H1 (cell line): ENCODE measurements at regions not wholly inside any gene's neighbourhood (a gene's known extent, or its start where the extent isn't known, plus 50 kb on each side); places are given as distances from the start of the nearest gene placed in this dataset.

Source experiments
- CTCF ChIA-PET: fragments of 300-600 bp; sonication (Branson Sonifier 250); formaldehyde crosslinking; loops from one replicate; lab custom pipeline; 2021; ENCODE audit not compliant: partially characterized antibody; lab: Charles Lee
- POLR2A ChIA-PET: fragments of 300-600 bp; sonication (Branson Sonifier 250); formaldehyde crosslinking; loops from one replicate; lab custom pipeline; 2021; ENCODE audit warnings: inconsistent platforms; ENCODE audit not compliant: partially characterized antibody; lab: Charles Lee
- DNase-seq, 2 experiments: peaks; one replicate each; pipeline versions ENCODE4 v3.0.0 to v3.0.0-alpha.2; 2010 to 2022; ENCODE audit warnings: low spot score in 2 of 2, low read depth in 1 of 2, mixed read lengths in 1 of 2
- FAIRE-seq: peaks from 2 replicates; lab custom pipeline; 2011; peaks lifted over from hg19 to GRCh38; lab: Jason Lieb, UNC
- H2AFZ ChIP-seq: 2 replicates; pipeline ENCODE4 v1.8.1; 2012; ENCODE audit warnings: low read length, inconsistent platforms
- H2AK5ac ChIP-seq: 2 replicates; pipeline ENCODE4 v1.6.1; 2013; ENCODE audit warnings: low read depth, low read length
- H2BK120ac ChIP-seq: replicated peaks from 2 replicates; pipeline ENCODE3; 2013; ENCODE audit warnings: low read depth, low read length, inconsistent platforms
- H2BK12ac ChIP-seq: 2 replicates; pipeline ENCODE4 v1.6.1; 2013; ENCODE audit warnings: low read depth, low read length
- H2BK15ac ChIP-seq: 2 replicates; pipeline ENCODE4 v1.6.1; 2013; ENCODE audit warnings: low read length
- H2BK20ac ChIP-seq: 2 replicates; pipeline ENCODE4 v1.6.1; 2013; ENCODE audit warnings: low read length
- H2BK5ac ChIP-seq: 2 replicates; pipeline ENCODE4 v1.6.1; 2013; ENCODE audit warnings: low read depth, low read length
- H3K14ac ChIP-seq: 2 replicates; pipeline ENCODE4 v1.6.1; 2013; ENCODE audit warnings: inconsistent platforms; ENCODE audit not compliant: insufficient read length
- H3K18ac ChIP-seq: 2 replicates; pipeline ENCODE4 v1.6.1; 2013; ENCODE audit warnings: low read length; ENCODE audit errors: extremely low read depth
- H3K23ac ChIP-seq: 2 replicates; pipeline ENCODE4 v1.6.1; 2013; ENCODE audit warnings: inconsistent platforms; ENCODE audit not compliant: insufficient read length
- H3K23me2 ChIP-seq: 2 replicates; pipeline ENCODE4 v1.6.1; 2013; ENCODE audit warnings: low read depth, low read length
- H3K27ac ChIP-seq: 2 replicates; pipeline ENCODE4 v1.6.1; 2011; ENCODE audit warnings: low read depth, low read length, inconsistent platforms
- H3K27me3 ChIP-seq, 4 experiments: replicated peaks in 1 of 4; 1 replicate in 1 of 4; 2 replicates in 3 of 4; pipeline versions ENCODE4 v1.6.1 to v1.8.1; 2011 to 2013; ENCODE audit warnings: low read length in 3 of 4, mild to moderate bottlenecking in 3 of 4, inconsistent platforms in 2 of 4, mixed read lengths in 2 of 4, moderate library complexity in 1 of 4; ENCODE audit not compliant: control insufficient read depth in 3 of 4, insufficient read depth in 3 of 4; ENCODE audit errors: extremely low read depth in 1 of 4
- H3K36me3 ChIP-seq, 4 experiments: 2 replicates each; pipeline versions ENCODE4 v1.6.1 to v1.8.1; 2011 to 2013; ENCODE audit warnings: mild to moderate bottlenecking in 4 of 4, low read length in 3 of 4, moderate library complexity in 2 of 4, control low read depth in 1 of 4, inconsistent platforms in 1 of 4; ENCODE audit not compliant: insufficient read depth in 4 of 4, control insufficient read depth in 2 of 4
- H3K4ac ChIP-seq: replicated peaks from 2 replicates; pipeline ENCODE3; 2013; ENCODE audit warnings: low read length, low read depth, mixed read lengths, inconsistent platforms; ENCODE audit not compliant: insufficient read length
- H3K4me1 ChIP-seq, 4 experiments: replicated peaks in 1 of 4; 1 replicate in 1 of 4; 2 replicates in 3 of 4; pipeline versions ENCODE4 v1.6.1 to v1.8.1; 2011 to 2013; ENCODE audit warnings: low read length in 3 of 4, inconsistent platforms in 2 of 4, mixed read lengths in 1 of 4; ENCODE audit not compliant: insufficient read depth in 4 of 4, control insufficient read depth in 3 of 4
- H3K4me2 ChIP-seq, 2 experiments: 2 replicates each; pipeline versions ENCODE4 v1.6.1 to v1.8.1; 2011 to 2013; ENCODE audit warnings: low read depth in 2 of 2, low read length in 2 of 2, control low read depth in 1 of 2, inconsistent platforms in 1 of 2, mild to moderate bottlenecking in 1 of 2; ENCODE audit not compliant: insufficient read depth in 1 of 2
- H3K4me3 ChIP-seq, 4 experiments: fragments of 200-600, 300-600 bp in 1 of 4; sonication (generic), shearing (Covaris generic), sonication (Bioruptor Twin) in 1 of 4; 2 replicates each; pipeline versions ENCODE4 v1.5.1 to v1.8.1; 2011 to 2016; ENCODE audit warnings: low read length in 4 of 4, low read depth in 3 of 4, control low read depth in 2 of 4, inconsistent platforms in 2 of 4, mild to moderate bottlenecking in 2 of 4, mixed read lengths in 1 of 4, moderate library complexity in 1 of 4; ENCODE audit not compliant: insufficient read depth in 2 of 4; ENCODE audit errors: extremely low read depth in 1 of 4
- H3K56ac ChIP-seq: replicated peaks from 2 replicates; pipeline ENCODE3; 2013; ENCODE audit warnings: low read depth, mild to moderate bottlenecking, mixed read lengths, low read length, inconsistent platforms; ENCODE audit not compliant: insufficient read length
- H3K79me1 ChIP-seq: 2 replicates; pipeline ENCODE4 v1.6.1; 2013; ENCODE audit warnings: low read depth, low read length, control low read depth
- H3K79me2 ChIP-seq, 2 experiments: 2 replicates each; pipeline versions ENCODE4 v1.6.1 to v1.8.1; 2012 to 2013; ENCODE audit warnings: low read length in 2 of 2, mild to moderate bottlenecking in 2 of 2, inconsistent platforms in 1 of 2; ENCODE audit not compliant: insufficient read depth in 2 of 2, control insufficient read depth in 1 of 2
- H3K9ac ChIP-seq, 4 experiments: replicated peaks in 1 of 4; 1 replicate in 1 of 4; 2 replicates in 3 of 4; pipeline versions ENCODE4 v1.6.1 to v1.8.1; 2011 to 2013; ENCODE audit warnings: low read depth in 3 of 4, low read length in 3 of 4, control low read depth in 2 of 4, mild to moderate bottlenecking in 2 of 4, moderate library complexity in 2 of 4, inconsistent platforms in 1 of 4; ENCODE audit errors: extremely low read depth in 1 of 4
- H3K9me3 ChIP-seq, 2 experiments: 2 replicates each; pipeline versions ENCODE4 v1.6.1 to v1.8.1; 2012 to 2013; ENCODE audit warnings: mild to moderate bottlenecking in 2 of 2, moderate library complexity in 2 of 2, control low read depth in 1 of 2, inconsistent platforms in 1 of 2, low read depth in 1 of 2, low read length in 1 of 2, mixed read lengths in 1 of 2; ENCODE audit not compliant: insufficient read depth in 2 of 2
- H4K20me1 ChIP-seq, 2 experiments: replicated peaks in 1 of 2; 2 replicates each; pipeline versions ENCODE3 to v1.8.1; 2011 to 2013; ENCODE audit warnings: inconsistent platforms in 2 of 2, low read length in 2 of 2, mild to moderate bottlenecking in 1 of 2; ENCODE audit not compliant: insufficient read depth in 2 of 2, control insufficient read depth in 1 of 2
- H4K5ac ChIP-seq: 2 replicates; pipeline ENCODE4 v1.6.1; 2013; ENCODE audit warnings: low read length, low read depth, mixed read lengths, inconsistent platforms; ENCODE audit not compliant: insufficient read length
- H4K8ac ChIP-seq: 2 replicates; pipeline ENCODE4 v1.8.0; 2013; ENCODE audit warnings: mild to moderate bottlenecking, moderate library complexity, low read length, inconsistent platforms; ENCODE audit not compliant: insufficient read depth; ENCODE audit errors: extremely low read depth
- H4K91ac ChIP-seq: replicated peaks from 2 replicates; pipeline ENCODE3; 2013; ENCODE audit warnings: low read length, mixed read lengths, inconsistent platforms; ENCODE audit not compliant: insufficient read length
- EZH2 ChIP-seq: fragments of 200-600 bp; sonication (generic); IDR thresholded peaks from 2 replicates; pipeline ENCODE4 v1.7.1; 2012; ENCODE audit warnings: low read depth, mild to moderate bottlenecking, moderate library complexity, low read length, inconsistent platforms; ENCODE audit not compliant: severe bottlenecking
- POLR2AphosphoS5 ChIP-seq: IDR thresholded peaks from 2 replicates; pipeline ENCODE4 v1.6.1; 2011; ENCODE audit warnings: low read depth, low read length
- WGBS, 2 experiments: shearing (Covaris generic) in 1 of 2; methylation state at CpG; one replicate each; pipeline versions ENCODE4 v1.1.6 to v1.1.7; 2013 to 2015; ENCODE audit warnings: low lambda C conversion rate in 2 of 2, mixed read lengths in 2 of 2, inconsistent platforms in 1 of 2, low coverage in 1 of 2, missing lambda C conversion rate in 1 of 2; ENCODE audit not compliant: insufficient replicate concordance in 2 of 2, insufficient coverage in 1 of 2, insufficient read length in 1 of 2; ENCODE audit errors: extremely low coverage in 1 of 2, missing lambda C conversion rate in 1 of 2; 5-methylcytosine and 5-hydroxymethylcytosine counted together

GRCh38 chr6:100135977-100136376, 142.0 kb upstream of the MCHR2 start:
- no peaks in the 10 kb centered on the region for H4K20me1 ChIP-seq
- no peak overlapping the region for H3K4me3 ChIP-seq
- POLR2A ChIA-PET = no interaction called here
- no peaks in the 10 kb centered on the region for H3K36me3 ChIP-seq
- no peak overlapping the region for H2BK5ac ChIP-seq
- H3K23ac ChIP-seq = no peak overlapping the region
- FAIRE-seq = no peak
- H3K14ac ChIP-seq = no peak overlapping the region
- no peak overlapping the region for H2AK5ac ChIP-seq
- H3K79me1 ChIP-seq = no peaks in the 10 kb centered on the region
- TF ChIP-seq EZH2 = no peak
- no peak for TF ChIP-seq POLR2AphosphoS5
- H3K27me3 ChIP-seq = no peaks in the 10 kb centered on the region
- no peaks in the 10 kb centered on the region for H3K23me2 ChIP-seq
- H3K4me2 ChIP-seq = no peak overlapping the region
- no peak overlapping the region for H3K4ac ChIP-seq
- H3K4me1 ChIP-seq = no peaks in the 10 kb centered on the region
- no peaks in the 10 kb centered on the region for H3K9me3 ChIP-seq
- no peak overlapping the region for H4K91ac ChIP-seq
- CTCF ChIA-PET = interaction anchor here (1.0 kb wide), 1 partner anchor 333 kb away, joined by 3 read pairs; no protein-coding TSS in a partner anchor
- 94% methylated on average over 21 of the region's 21 CpGs; no CpG with 5 or more reads in 1 of the 2 experiments for WGBS, 2 experiments
- DNase-seq = no peak
- H2BK12ac ChIP-seq = no peak overlapping the region
- no peak overlapping the region for H3K56ac ChIP-seq
- H3K9ac ChIP-seq = no peak overlapping the region
- no peak overlapping the region for H3K27ac ChIP-seq
- H2AFZ ChIP-seq = no peak overlapping the region
- no peak overlapping the region for H4K5ac ChIP-seq
- H4K8ac ChIP-seq = peak overlapping the region; percentile 57; the same call in 1 of the 2 replicates
- no peak overlapping the region for H3K18ac ChIP-seq
- no peaks in the 10 kb centered on the region for H3K79me2 ChIP-seq
- no peak overlapping the region for H2BK20ac ChIP-seq
- H2BK15ac ChIP-seq = no peak overlapping the region
- no peak overlapping the region for H2BK120ac ChIP-seq
